H9 (cell line): ENCODE measurements at regions not wholly inside any gene's neighbourhood (a gene's known extent, or its start where the extent isn't known, plus 50 kb on each side); places are given as distances from the start of the nearest gene placed in this dataset.

Experiments used
- DNase-seq: peaks from one replicate; pipeline ENCODE4 v3.0.0-alpha.2; 2017
- H2AFZ ChIP-seq: one replicate; pipeline ENCODE4 v1.6.1; 2013; ENCODE audit warnings: mild to moderate bottlenecking, low read length, control low read depth, moderate library complexity
- H2AK5ac ChIP-seq: 2 replicates; pipeline ENCODE4 v1.6.1; 2013; ENCODE audit warnings: low read length, control low read depth, mixed read lengths; ENCODE audit not compliant: insufficient read length
- H2BK120ac ChIP-seq: one replicate; pipeline ENCODE4 v1.6.1; 2013; ENCODE audit warnings: low read depth, mild to moderate bottlenecking, low read length, control low read depth, inconsistent platforms; ENCODE audit not compliant: poor library complexity, severe bottlenecking
- H2BK12ac ChIP-seq: 2 replicates; pipeline ENCODE4 v1.6.1; 2013; ENCODE audit warnings: low read length, control low read depth, mixed read lengths, low read depth; ENCODE audit not compliant: insufficient read length
- H2BK15ac ChIP-seq: 2 replicates; pipeline ENCODE4 v1.6.1; 2013; ENCODE audit warnings: low read depth, low read length, control low read depth
- H2BK20ac ChIP-seq: one replicate; pipeline ENCODE4 v1.6.1; 2013; ENCODE audit warnings: low read depth, mild to moderate bottlenecking, low read length, control low read depth, inconsistent platforms; ENCODE audit not compliant: poor library complexity, severe bottlenecking
- H2BK5ac ChIP-seq: 2 replicates; pipeline ENCODE4 v1.6.1; 2013; ENCODE audit warnings: low read length, control low read depth, mixed read lengths; ENCODE audit not compliant: insufficient read length
- H3K14ac ChIP-seq: 2 replicates; pipeline ENCODE4 v1.6.1; 2013; ENCODE audit warnings: low read length, control low read depth; ENCODE audit not compliant: insufficient read depth
- H3K18ac ChIP-seq: 2 replicates; pipeline ENCODE4 v1.6.1; 2013; ENCODE audit warnings: low read depth, mild to moderate bottlenecking, mixed read lengths, low read length, control low read depth; ENCODE audit not compliant: insufficient read length
- H3K23ac ChIP-seq: 2 replicates; pipeline ENCODE4 v1.6.1; 2013; ENCODE audit warnings: low read length, control low read depth, mixed read lengths, low read depth; ENCODE audit not compliant: insufficient read length
- H3K23me2 ChIP-seq: 2 replicates; pipeline ENCODE4 v1.6.1; 2013; ENCODE audit warnings: low read depth, mild to moderate bottlenecking, mixed read lengths, low read length, control low read depth; ENCODE audit not compliant: insufficient read length, poor library complexity, severe bottlenecking
- H3K27ac ChIP-seq: 2 replicates; pipeline ENCODE4 v1.5.1; 2013; ENCODE audit warnings: low read length, control low read depth, mixed read lengths, low read depth; ENCODE audit not compliant: insufficient read length
- H3K27me3 ChIP-seq: 2 replicates; pipeline ENCODE4 v1.6.1; 2013; ENCODE audit warnings: low read length, control low read depth, inconsistent platforms; ENCODE audit not compliant: insufficient read depth
- H3K4ac ChIP-seq: 2 replicates; pipeline ENCODE4 v1.6.1; 2013; ENCODE audit warnings: low read depth, mild to moderate bottlenecking, control low read depth, inconsistent platforms, low read length, moderate library complexity
- H3K4me1 ChIP-seq: 2 replicates; pipeline ENCODE4 v1.6.1; 2013; ENCODE audit warnings: low read length, control low read depth, inconsistent platforms; ENCODE audit not compliant: insufficient read depth
- H3K4me2 ChIP-seq: 2 replicates; pipeline ENCODE4 v1.6.1; 2013; ENCODE audit warnings: low read length, control low read depth, mixed read lengths; ENCODE audit not compliant: insufficient read length, insufficient read depth
- H3K56ac ChIP-seq: 2 replicates; pipeline ENCODE4 v1.6.1; 2013; ENCODE audit warnings: low read depth, mild to moderate bottlenecking, mixed read lengths, low read length, control low read depth; ENCODE audit not compliant: insufficient read length
- H3K79me1 ChIP-seq: 2 replicates; pipeline ENCODE4 v1.6.1; 2013; ENCODE audit warnings: low read depth, mild to moderate bottlenecking, moderate library complexity, low read length, control low read depth, inconsistent platforms; ENCODE audit not compliant: insufficient read depth, poor library complexity, severe bottlenecking
- H3K79me2 ChIP-seq: 2 replicates; pipeline ENCODE4 v1.6.1; 2013; ENCODE audit warnings: low read length, control low read depth, inconsistent platforms; ENCODE audit not compliant: insufficient read depth
- H3K9ac ChIP-seq: 2 replicates; pipeline ENCODE4 v1.6.1; 2013; ENCODE audit warnings: low read length, control low read depth, mixed read lengths; ENCODE audit not compliant: insufficient read length; ENCODE audit errors: extremely low read depth
- H3K9me3 ChIP-seq: one replicate; pipeline ENCODE4 v1.6.1; 2013; ENCODE audit warnings: low read depth, low read length, inconsistent platforms; ENCODE audit not compliant: control insufficient read depth
- H3T11ph ChIP-seq: one replicate; pipeline ENCODE4 v1.6.1; 2013; ENCODE audit warnings: mild to moderate bottlenecking, low read length, control low read depth, inconsistent platforms
- H4K20me1 ChIP-seq: one replicate; pipeline ENCODE4 v1.6.1; 2013; ENCODE audit not compliant: control insufficient read depth, insufficient read length, insufficient read depth
- H4K5ac ChIP-seq: 2 replicates; pipeline ENCODE4 v1.6.1; 2013; ENCODE audit warnings: low read depth, mild to moderate bottlenecking, mixed read lengths, low read length, control low read depth; ENCODE audit not compliant: insufficient read length
- H4K8ac ChIP-seq: replicated peaks from 2 replicates; pipeline ENCODE4 v1.6.1; 2013; ENCODE audit warnings: low read length, control low read depth, mixed read lengths, low read depth; ENCODE audit not compliant: insufficient read length
- H4K91ac ChIP-seq: 2 replicates; pipeline ENCODE4 v1.6.1; 2013; ENCODE audit warnings: low read depth, mild to moderate bottlenecking, moderate library complexity, mixed read lengths, low read length, control low read depth; ENCODE audit not compliant: insufficient read length
- H3K27ac Mint-ChIP-seq, 3 experiments: 2 replicates in 2 of 3; 3 replicates in 1 of 3; pipeline ENCODE4 v1.8.0; 2020 to 2021; ENCODE audit warnings: mixed read lengths in 3 of 3, mild to moderate bottlenecking in 1 of 3, moderate library complexity in 1 of 3
- H3K27me3 Mint-ChIP-seq: 2 replicates; pipeline ENCODE4 v1.8.0; 2021; ENCODE audit warnings: low read depth, mild to moderate bottlenecking, moderate library complexity, mixed read lengths
- H3K36me3 Mint-ChIP-seq, 3 experiments: 2 replicates in 2 of 3; 3 replicates in 1 of 3; pipeline ENCODE4 v1.8.0; 2020 to 2021; ENCODE audit warnings: low read depth in 3 of 3, mixed read lengths in 3 of 3; ENCODE audit not compliant: insufficient read depth in 1 of 3
- H3K4me1 Mint-ChIP-seq, 2 experiments: 2 replicates each; pipeline ENCODE4 v1.8.0; 2020; ENCODE audit warnings: mixed read lengths in 2 of 2
- H3K4me3 Mint-ChIP-seq, 2 experiments: 2 replicates in 1 of 2; 3 replicates in 1 of 2; pipeline ENCODE4 v1.8.0; 2020 to 2021; ENCODE audit warnings: mild to moderate bottlenecking in 2 of 2, mixed read lengths in 2 of 2, moderate library complexity in 1 of 2
- H3K9me3 Mint-ChIP-seq, 2 experiments: 2 replicates in 1 of 2; 3 replicates in 1 of 2; pipeline ENCODE4 v1.8.0; 2020; ENCODE audit warnings: mild to moderate bottlenecking in 2 of 2, mixed read lengths in 2 of 2, moderate library complexity in 1 of 2
- WGBS: extraction: QIAGEN DNeasy Blood & Tissue Kit; methylation state at CpG from one replicate; pipeline ENCODE4 v1.1.7; 2013; ENCODE audit warnings: missing lambda C conversion rate, low lambda C conversion rate, mixed read lengths; ENCODE audit not compliant: insufficient read length; ENCODE audit errors: extremely low coverage; 5-methylcytosine and 5-hydroxymethylcytosine counted together
- TF ChIP-seq, protein P1 (sequence below): fragments of 200-600 bp; sonication (generic); conservative IDR thresholded peaks from 3 replicates; pipeline ENCODE4 v1.8.0; 2021; ENCODE audit warnings: antibody characterized with exemption, mild to moderate bottlenecking

DNA sequence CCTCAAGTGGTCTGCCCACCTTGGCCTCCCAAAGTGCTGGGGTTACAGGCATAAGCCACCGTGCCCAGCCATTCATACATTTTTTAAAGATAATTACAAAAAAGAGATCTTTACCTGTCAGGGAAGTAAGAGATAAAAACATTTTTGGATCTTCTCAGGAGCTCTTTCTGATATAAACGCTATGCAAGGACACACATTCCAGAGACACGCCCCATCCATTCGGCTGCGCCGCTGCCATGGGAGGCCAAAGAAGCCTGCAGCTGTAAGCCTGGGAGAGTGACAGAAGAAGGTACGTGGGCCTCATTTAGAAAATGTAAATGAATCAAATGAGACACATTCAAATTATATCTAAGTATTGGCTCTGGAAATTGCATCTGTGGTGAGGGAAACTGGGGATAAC, 85.3 kb downstream of the LYZL1 start:
- Histone ChIP-seq H3K4me1 (no peaks in the 10 kb centered on the region), H2BK15ac (no peak overlapping the region), H3K4me2 (no peak overlapping the region), H4K8ac (no peak overlapping the region), H3K23ac (no peak overlapping the region), H4K20me1 (no peaks in the 10 kb centered on the region), H3K9me3 (no peaks in the 10 kb centered on the region), H3K56ac (no peak overlapping the region), H4K5ac (no peak overlapping the region), H2BK120ac (no peak overlapping the region), H3K79me2 (no peaks in the 10 kb centered on the region), H3K14ac (no peak overlapping the region), H2AFZ (no peak overlapping the region), H3K79me1 (no peaks in the 10 kb centered on the region), H3K18ac (no peak overlapping the region), H2BK20ac (no peak overlapping the region), H3K27ac (no peak overlapping the region), H2BK5ac (no peak overlapping the region), H3K9ac (no peak overlapping the region), H3T11ph (no peak overlapping the region), H2BK12ac (no peak overlapping the region), H2AK5ac (no peak overlapping the region), H4K91ac (no peak overlapping the region), H3K27me3 (no peaks in the 10 kb centered on the region), H3K4ac (no peak overlapping the region), H3K23me2 (no peaks in the 10 kb centered on the region)
- Mint-ChIP-seq H3K4me1 (peaks cover 0 to 6% of the 10 kb centered on the region in 2 experiments; a peak in 1 of 4 replicates), H3K27ac (no peak overlapping the region; a peak in 1 of 7 replicates), H3K9me3 (no peaks in the 10 kb centered on the region; a peak in 2 of 5 replicates), H3K4me3 (no peak overlapping the region), H3K27me3 (peaks cover 3% of the 10 kb centered on the region; the same call in 1 of the 2 replicates), H3K36me3 (no peaks in the 10 kb centered on the region)
- WGBS: no CpG with 5 or more reads among the region's 7 CpGs
- TF ChIP-seq, protein P1, sequence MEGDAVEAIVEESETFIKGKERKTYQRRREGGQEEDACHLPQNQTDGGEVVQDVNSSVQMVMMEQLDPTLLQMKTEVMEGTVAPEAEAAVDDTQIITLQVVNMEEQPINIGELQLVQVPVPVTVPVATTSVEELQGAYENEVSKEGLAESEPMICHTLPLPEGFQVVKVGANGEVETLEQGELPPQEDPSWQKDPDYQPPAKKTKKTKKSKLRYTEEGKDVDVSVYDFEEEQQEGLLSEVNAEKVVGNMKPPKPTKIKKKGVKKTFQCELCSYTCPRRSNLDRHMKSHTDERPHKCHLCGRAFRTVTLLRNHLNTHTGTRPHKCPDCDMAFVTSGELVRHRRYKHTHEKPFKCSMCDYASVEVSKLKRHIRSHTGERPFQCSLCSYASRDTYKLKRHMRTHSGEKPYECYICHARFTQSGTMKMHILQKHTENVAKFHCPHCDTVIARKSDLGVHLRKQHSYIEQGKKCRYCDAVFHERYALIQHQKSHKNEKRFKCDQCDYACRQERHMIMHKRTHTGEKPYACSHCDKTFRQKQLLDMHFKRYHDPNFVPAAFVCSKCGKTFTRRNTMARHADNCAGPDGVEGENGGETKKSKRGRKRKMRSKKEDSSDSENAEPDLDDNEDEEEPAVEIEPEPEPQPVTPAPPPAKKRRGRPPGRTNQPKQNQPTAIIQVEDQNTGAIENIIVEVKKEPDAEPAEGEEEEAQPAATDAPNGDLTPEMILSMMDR: no peak
- no peak for DNase-seq
